ENCODE measurements at regions not wholly inside any gene's neighbourhood (a gene's known extent, or its start where the extent isn't known, plus 50 kb on each side); places are given as distances from the start of the nearest gene placed in this dataset.

GRCh38 chr1:221451741-221452140, 290.1 kb downstream of the DUSP10 start:
- no peak for TF ChIP-seq EZH2 (IDR thresholded peaks at IDR 0.05; ENCODE audit: low read length, unreplicated experiment)
- no peak for TF ChIP-seq CTCF (conservative IDR thresholded peaks at IDR 0.05; ENCODE audit: low read depth, low read length)
- TF ChIP-seq EZH2phosphoT487 (IDR thresholded peaks at IDR 0.05; ENCODE audit: borderline replicate concordance, low read length), result no peak

All from PC-3 (cell line).